ENCODE measurements at regions not wholly inside any gene's neighbourhood (a gene's known extent, or its start where the extent isn't known, plus 50 kb on each side); places are given as distances from the start of the nearest gene placed in this dataset.

GRCh38 chr16:26970292-26970691 is 96.4 kb upstream of the C16orf82 start:
- no peaks in the 10 kb centered on the region for H3K9me3 ChIP-seq
- TF ChIP-seq EP300 (IDR thresholded peaks at IDR 0.05) (no peak), POLR2AphosphoS5 (IDR thresholded peaks at IDR 0.05) (no peak), CTCF (IDR thresholded peaks at IDR 0.05) (no peak), POLR2A (IDR thresholded peaks at IDR 0.05) (no peak)
- 94% methylated on average over 2 to 3 of the region's 3 CpGs for WGBS, 2 donors
- DNase-seq, result no peak
- H3K4me3 ChIP-seq, result no peak overlapping the region
- H3K4me1 ChIP-seq, result no peaks in the 10 kb centered on the region
- ATAC-seq (ENCODE audit: low FRiP score in 2 of 2), result no peak
- no peaks in the 10 kb centered on the region for H3K27me3 ChIP-seq
- no peaks in the 10 kb centered on the region for H3K36me3 ChIP-seq
- no peak overlapping the region for H3K27ac ChIP-seq

- Histone ChIP-seq H3K4me1 (no peaks in the 10 kb centered on the region), H3K9me3 (no peaks in the 10 kb centered on the region), H3K36me3 (no peaks in the 10 kb centered on the region), H3K27ac (no peak overlapping the region), H3K4me3 (no peak overlapping the region), H3K27me3 (no peaks in the 10 kb centered on the region)
- DNase-seq (no peak), ATAC-seq (ENCODE audit: low FRiP score in 2 of 2) (no peak)
- 51 to 100% methylated on average over 1 to 5 of the region's 5 CpGs for WGBS, 2 donors
- TF ChIP-seq EP300 (IDR thresholded peaks at IDR 0.05), result no peak
- TF ChIP-seq POLR2AphosphoS5 (IDR thresholded peaks at IDR 0.05), result no peak
- TF ChIP-seq CTCF (IDR thresholded peaks at IDR 0.05), result no peak
- TF ChIP-seq POLR2A (IDR thresholded peaks at IDR 0.05), result no peak
Measured at GRCh38 chr16:26976873-26977272, 89.9 kb upstream of the C16orf82 start.

- Histone ChIP-seq H3K27ac (no peak overlapping the region), H3K9me3 (no peaks in the 10 kb centered on the region), H3K4me1 (no peaks in the 10 kb centered on the region), H3K4me3 (no peak overlapping the region), H3K36me3 (no peaks in the 10 kb centered on the region), H3K27me3 (no peaks in the 10 kb centered on the region)
- ATAC-seq (ENCODE audit: low FRiP score in 2 of 2), result no peak
- DNase-seq, result no peak
- 67 to 72% methylated on average over 8 of the region's 8 CpGs for WGBS, 2 donors
- TF ChIP-seq CTCF (IDR thresholded peaks at IDR 0.05) (no peak), POLR2AphosphoS5 (IDR thresholded peaks at IDR 0.05) (no peak), EP300 (IDR thresholded peaks at IDR 0.05) (no peak)
Measured at GRCh38 chr16:26981266-26981938, 85.3 kb upstream of the C16orf82 start.

- Histone ChIP-seq H3K36me3 (no peaks in the 10 kb centered on the region), H3K27ac (no peak overlapping the region), H3K9me3 (no peaks in the 10 kb centered on the region), H3K27me3 (no peaks in the 10 kb centered on the region), H3K4me3 (no peak overlapping the region), H3K4me1 (no peaks in the 10 kb centered on the region)
- ATAC-seq (ENCODE audit: low FRiP score in 2 of 2) (no peak), DNase-seq (no peak)
- TF ChIP-seq POLR2A (IDR thresholded peaks at IDR 0.05) (no peak), CTCF (IDR thresholded peaks at IDR 0.05) (no peak), POLR2AphosphoS5 (IDR thresholded peaks at IDR 0.05) (no peak), EP300 (IDR thresholded peaks at IDR 0.05) (no peak)
- 93 to 95% methylated on average over 2 of the region's 2 CpGs for WGBS, 2 donors
Measured at GRCh38 chr16:26982422-26982821, 84.3 kb upstream of the C16orf82 start.

- WGBS, 2 donors, result 79 to 88% methylated on average over 2 of the region's 2 CpGs
- no peaks in the 10 kb centered on the region for H3K27me3 ChIP-seq
- no peak overlapping the region for H3K4me3 ChIP-seq
- no peak overlapping the region for H3K27ac ChIP-seq
- DNase-seq, result no peak
- H3K9me3 ChIP-seq, result no peaks in the 10 kb centered on the region
- no peaks in the 10 kb centered on the region for H3K4me1 ChIP-seq
- H3K36me3 ChIP-seq, result no peaks in the 10 kb centered on the region
- no peak for TF ChIP-seq CTCF (IDR thresholded peaks at IDR 0.05)
- TF ChIP-seq POLR2A (IDR thresholded peaks at IDR 0.05), result no peak
- no peak for ATAC-seq (ENCODE audit: low FRiP score in 2 of 2)
Measured at GRCh38 chr16:26983426-26983825, 83.3 kb upstream of the C16orf82 start.

Measured in upper lobe of left lung (tissue), 6 donors.